ENCODE measurements at regions not wholly inside any gene's neighbourhood (a gene's known extent, or its start where the extent isn't known, plus 50 kb on each side); places are given as distances from the start of the nearest gene placed in this dataset.

DNA sequence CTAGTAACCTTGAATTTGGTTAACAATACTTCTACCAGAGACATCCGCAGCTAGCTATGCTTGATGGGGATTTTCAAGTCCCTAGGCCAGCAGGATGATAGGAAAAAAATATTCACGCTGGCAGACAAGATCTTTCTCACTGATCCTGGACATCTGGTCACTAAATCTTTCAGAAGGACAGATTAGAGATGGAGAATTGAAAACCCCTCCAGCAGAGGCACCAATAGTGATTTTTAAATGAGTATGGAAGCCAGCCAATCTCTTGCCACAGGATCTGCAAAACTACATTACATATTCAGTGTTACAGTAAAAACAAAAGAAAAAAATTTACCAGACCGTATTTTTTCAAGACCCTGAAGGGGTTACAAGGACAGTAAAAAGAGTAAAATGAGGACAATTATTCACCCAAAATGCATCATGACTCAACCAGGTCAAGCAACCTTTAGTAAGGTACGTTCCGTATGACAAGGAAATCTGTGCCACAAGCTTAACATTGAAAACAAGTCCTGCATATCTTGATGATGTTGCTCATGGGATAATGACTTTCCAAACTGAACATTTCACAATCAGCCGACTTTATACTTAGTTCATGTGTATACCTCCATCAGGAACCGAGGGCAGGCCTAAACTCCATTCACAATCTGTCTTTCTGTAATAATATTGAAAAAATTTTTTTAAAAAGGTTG, 239.5 kb downstream of the GXYLT1 start:
- no peak for DNase-seq (ENCODE audit: low read depth)
- TF ChIP-seq, protein P1, sequence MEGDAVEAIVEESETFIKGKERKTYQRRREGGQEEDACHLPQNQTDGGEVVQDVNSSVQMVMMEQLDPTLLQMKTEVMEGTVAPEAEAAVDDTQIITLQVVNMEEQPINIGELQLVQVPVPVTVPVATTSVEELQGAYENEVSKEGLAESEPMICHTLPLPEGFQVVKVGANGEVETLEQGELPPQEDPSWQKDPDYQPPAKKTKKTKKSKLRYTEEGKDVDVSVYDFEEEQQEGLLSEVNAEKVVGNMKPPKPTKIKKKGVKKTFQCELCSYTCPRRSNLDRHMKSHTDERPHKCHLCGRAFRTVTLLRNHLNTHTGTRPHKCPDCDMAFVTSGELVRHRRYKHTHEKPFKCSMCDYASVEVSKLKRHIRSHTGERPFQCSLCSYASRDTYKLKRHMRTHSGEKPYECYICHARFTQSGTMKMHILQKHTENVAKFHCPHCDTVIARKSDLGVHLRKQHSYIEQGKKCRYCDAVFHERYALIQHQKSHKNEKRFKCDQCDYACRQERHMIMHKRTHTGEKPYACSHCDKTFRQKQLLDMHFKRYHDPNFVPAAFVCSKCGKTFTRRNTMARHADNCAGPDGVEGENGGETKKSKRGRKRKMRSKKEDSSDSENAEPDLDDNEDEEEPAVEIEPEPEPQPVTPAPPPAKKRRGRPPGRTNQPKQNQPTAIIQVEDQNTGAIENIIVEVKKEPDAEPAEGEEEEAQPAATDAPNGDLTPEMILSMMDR (IDR thresholded peaks at IDR 0.05; ENCODE audit: low read length, missing control alignments), result no peak
- no peak overlapping the region for H3K4me3 ChIP-seq (replicated peaks; ENCODE audit: low read depth, low read length)

DNA sequence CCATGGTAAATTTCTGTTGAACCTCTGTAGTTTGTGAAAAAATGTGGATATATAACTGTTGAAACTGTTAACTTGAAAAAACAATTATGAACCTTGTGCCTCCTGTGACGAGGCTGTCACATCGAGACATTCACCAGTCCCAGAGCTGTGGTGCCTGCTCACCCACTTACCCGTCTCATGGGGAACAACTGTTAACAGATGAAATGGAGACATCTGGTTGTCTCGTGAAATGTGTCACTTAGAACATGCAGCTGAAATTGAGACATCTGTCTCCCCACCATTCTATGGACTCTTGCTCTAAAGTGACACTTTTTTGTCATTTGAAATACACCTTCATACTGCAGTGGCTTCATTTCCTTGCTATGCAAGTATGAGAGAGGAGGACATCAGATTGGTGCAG, 240.6 kb downstream of the GXYLT1 start:
- TF ChIP-seq, protein P1 (IDR thresholded peaks at IDR 0.05; ENCODE audit: low read length, missing control alignments), result no peak
- H3K4me3 ChIP-seq (replicated peaks; ENCODE audit: low read depth, low read length), result no peak overlapping the region
- DNase-seq (ENCODE audit: low read depth), result no peak

DNA sequence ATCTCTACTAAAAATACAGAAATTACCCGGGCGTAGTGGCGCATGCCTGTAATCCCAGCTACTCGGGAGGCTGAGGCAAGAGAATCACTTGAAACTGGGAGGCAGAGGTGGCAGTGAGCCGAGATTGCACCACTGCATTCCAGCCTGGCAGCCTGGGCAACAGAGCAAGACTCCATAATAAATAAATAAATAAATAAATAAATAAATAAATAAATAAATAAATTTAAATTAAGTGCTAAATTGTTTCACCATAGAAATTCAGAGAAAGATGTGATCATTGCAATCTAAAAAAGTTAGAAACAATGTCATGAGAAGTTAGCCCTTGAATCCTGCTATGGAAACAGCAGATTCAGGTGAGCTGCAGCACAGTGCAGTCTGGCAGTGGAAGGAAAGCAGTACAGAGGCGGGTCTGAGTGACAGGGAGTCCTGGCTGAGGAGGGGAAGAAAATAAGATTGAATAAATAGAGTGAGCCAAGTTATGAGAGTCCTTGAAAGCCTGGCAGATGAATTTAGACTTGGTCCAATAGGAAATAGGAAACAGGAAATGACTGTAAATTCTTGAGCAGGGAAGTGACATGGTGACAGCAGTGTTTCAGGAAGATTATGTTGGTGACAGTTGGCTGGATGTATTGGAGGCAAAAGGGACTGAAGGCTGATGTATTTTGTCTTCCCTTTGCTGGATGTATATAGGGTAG, 241.5 kb downstream of the GXYLT1 start:
- DNase-seq (ENCODE audit: low read depth), result no peak

DNA sequence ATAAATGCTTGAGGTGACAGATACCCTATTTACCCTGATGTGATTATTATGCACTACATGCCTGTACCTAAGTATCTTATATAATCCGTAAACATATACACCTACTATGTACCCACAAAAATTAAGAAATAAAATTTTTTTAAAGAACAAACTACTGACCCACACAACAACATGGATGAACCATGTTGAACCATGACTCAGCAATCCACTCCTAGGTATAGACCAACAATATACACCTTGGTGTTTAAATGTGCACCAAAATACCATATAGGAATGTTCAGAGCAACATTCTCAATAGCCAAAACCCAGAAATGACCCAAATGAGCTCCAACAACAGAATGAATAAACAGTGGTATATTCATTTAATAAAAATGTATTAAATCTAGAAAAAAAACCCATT, 245.1 kb downstream of the GXYLT1 start:
- H3K4me3 ChIP-seq (replicated peaks; ENCODE audit: low read depth, low read length), result no peak overlapping the region
- no peak for DNase-seq (ENCODE audit: low read depth)
- TF ChIP-seq, protein P1 (IDR thresholded peaks at IDR 0.05; ENCODE audit: low read length, missing control alignments), result no peak

More for the DNA sequence above, 241.5 kb downstream of the GXYLT1 start:
- TF ChIP-seq, protein P1 (IDR thresholded peaks at IDR 0.05; ENCODE audit: low read length, missing control alignments), result no peak
- H3K4me3 ChIP-seq (replicated peaks; ENCODE audit: low read depth, low read length), result no peak overlapping the region

DNA sequence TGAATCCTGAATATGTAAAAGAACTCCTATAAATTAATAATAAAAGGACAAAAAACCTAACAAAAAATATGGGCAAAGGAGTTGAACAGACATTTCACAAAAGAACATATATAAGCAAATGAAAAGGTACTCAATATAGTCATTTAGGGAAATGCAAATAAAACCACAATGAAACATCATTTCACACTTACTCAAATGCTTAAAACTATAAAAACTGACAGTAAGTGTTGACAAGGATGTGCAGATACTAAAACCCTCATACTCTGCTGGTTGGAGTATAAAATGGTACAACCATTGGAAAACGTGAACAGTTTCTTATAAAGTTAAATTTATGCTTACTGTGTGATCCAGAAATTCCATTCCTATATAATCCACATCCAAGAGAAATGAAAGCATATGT, 247.1 kb downstream of the GXYLT1 start:
- DNase-seq (ENCODE audit: low read depth), result no peak
- TF ChIP-seq, protein P1 (IDR thresholded peaks at IDR 0.05; ENCODE audit: low read length, missing control alignments), result no peak
- H3K4me3 ChIP-seq (replicated peaks; ENCODE audit: low read depth, low read length), result no peak overlapping the region

DNA sequence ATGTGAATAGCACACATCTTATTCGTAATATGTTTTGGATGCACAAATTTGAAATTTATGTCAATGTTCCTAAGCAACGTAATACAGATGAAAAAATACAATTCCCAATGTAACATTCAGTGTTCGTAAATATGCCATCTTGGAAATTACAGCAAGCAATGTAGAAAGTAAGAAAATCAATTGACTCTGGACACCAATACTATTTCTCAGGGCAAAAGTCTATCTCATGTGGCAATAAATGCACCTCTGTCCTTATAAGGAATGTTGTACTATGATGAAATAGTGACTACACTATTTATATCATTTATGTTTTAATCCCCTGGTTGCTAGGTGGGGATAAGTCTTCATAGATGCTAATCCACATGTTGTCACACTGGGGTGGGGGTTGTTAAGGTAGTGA, 251.2 kb downstream of the GXYLT1 start:
- TF ChIP-seq, protein P1 (IDR thresholded peaks at IDR 0.05; ENCODE audit: low read length, missing control alignments), result no peak
- DNase-seq (ENCODE audit: low read depth), result no peak
- H3K4me3 ChIP-seq (replicated peaks; ENCODE audit: low read depth, low read length), result no peak overlapping the region

Data from fibroblast of pulmonary artery (primary cell).